Suppressor macrophage treated with lipopolysaccharide for 1 hour (primary cell): ENCODE measurements at regions not wholly inside any gene's neighbourhood (a gene's known extent, or its start where the extent isn't known, plus 50 kb on each side); places are given as distances from the start of the nearest gene placed in this dataset.
"Not testable (repeated sequence)": the region's sequence is repeated elsewhere in the genome, so short reads cannot be mapped to it uniquely, and the experiment has no call there.

ENCODE experiments used
- DNase-seq, 3 donors: peaks; one replicate each; pipeline ENCODE4 v3.0.0-alpha.2; 2020 to 2022

DNA sequence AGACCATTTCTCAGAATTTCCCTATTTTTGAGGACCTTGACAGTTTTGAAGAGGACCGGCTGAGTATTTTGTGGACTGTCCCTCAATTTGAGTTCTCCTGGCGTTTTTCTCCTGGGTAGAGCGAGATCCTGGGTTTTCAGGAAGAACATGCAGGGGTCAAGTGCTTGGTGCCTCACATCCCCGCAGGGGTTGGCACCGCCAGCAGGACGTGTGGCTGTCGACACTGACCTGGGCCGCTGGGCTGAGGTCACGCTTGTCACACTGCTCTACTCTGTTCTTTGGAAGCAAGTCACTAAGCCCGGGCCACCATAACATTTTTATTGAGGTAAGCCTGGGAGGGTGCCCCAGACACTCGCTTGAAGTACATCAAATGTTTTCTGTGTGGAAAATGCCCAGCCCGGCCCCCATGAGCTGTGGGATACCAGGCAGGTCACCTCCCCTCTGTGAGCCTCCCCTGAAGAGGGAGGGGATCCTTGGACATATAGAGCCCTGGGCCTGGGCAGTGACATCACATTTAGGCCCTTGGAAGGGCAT, 112.0 kb downstream of the NPIPB11 start:
- not testable (repeated sequence) for DNase-seq

DNA sequence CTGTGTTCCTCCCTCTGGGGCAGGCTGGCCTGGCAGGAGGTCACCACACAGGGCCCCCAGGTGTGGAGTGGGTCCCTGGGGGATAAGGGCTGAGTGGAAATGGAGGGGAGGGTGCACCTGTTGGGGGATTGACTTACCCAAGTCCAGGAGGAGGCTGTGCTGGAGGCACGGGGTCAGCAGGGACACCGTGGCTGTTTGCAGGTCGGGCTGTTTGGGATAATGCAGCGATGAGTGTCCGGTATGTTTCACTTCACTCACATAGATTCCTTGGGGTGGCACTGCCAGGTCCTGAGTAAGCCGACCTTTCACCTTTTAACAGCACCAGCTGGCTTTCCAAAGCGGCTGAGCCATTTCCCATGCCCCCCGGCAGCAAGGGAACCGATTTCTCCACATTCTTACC, 113.0 kb downstream of the NPIPB11 start:
- not testable (repeated sequence) for DNase-seq

DNA sequence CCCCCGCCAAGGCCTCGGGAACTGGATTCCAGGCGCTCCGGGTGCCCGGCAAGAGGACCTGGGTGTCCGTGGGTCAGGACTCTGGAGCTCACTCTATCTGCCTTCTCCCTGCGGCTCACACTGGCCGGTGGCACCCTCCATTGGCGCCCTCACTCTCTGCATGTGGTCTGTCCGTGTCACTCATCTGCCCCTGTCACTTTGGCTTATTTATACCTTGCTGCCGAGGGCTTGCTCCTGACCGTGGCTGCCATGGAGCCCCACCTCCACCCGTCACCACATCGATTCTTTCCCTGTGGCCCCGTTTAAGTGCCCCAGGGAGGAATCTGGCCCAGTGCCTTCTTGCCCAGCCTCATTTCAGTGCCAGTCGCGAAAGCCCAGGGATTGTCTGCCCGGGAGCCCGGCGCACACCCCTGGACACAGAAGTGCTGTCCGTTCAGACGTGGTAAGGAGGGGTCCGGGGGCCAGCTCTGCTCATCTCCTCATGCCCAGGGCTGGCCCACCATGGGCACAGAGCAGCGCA, 113.5 kb downstream of the NPIPB11 start:
- not testable (repeated sequence) for DNase-seq

DNA sequence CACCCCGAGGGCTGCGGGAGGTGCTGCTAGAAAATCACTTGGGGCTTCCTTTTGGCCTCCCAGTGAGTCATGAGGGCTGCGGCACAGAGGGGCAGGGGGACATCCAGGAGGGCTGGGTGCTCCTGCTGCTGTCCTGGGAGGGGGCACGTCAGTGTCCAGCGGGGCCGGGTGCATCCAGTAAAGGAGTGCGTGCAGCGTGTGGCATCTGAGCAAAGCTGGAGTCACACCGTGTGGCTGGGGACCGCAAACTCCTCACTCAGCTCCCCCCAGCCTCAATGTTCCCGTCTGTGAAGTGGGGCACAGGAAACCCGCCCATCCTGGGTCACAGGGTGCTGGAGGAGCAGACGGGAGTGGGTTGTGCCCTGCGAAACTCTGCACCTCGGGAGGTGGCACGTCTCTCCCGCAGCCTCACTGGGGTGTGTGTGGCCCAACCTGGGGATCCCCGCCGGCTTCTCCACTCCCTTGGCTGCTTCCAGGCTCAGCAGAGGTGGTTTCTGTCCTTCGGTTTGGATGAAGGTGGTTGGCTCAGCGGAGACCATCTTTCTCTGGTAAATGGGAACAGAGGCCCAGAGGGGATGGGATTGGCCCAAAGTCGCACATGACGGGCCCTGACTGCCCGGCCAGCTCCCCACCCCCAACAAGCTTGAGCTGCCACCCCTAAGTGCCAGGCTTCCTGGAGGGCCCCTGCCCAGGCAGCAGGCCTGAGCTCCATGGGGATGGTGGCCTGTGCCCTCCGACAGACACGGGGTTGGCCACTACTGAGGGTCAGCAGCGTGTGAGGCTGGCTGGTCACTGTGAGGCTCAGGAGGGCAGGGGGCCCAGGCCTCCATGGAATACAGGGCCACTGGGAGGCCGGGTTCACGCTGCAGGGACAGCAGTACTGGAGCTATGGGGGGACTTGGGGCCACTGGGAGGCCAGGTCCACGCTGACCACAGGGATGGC, 114.9 kb downstream of the NPIPB11 start:
- peak; percentile 44 to 72 (median 55) for DNase-seq

DNA sequence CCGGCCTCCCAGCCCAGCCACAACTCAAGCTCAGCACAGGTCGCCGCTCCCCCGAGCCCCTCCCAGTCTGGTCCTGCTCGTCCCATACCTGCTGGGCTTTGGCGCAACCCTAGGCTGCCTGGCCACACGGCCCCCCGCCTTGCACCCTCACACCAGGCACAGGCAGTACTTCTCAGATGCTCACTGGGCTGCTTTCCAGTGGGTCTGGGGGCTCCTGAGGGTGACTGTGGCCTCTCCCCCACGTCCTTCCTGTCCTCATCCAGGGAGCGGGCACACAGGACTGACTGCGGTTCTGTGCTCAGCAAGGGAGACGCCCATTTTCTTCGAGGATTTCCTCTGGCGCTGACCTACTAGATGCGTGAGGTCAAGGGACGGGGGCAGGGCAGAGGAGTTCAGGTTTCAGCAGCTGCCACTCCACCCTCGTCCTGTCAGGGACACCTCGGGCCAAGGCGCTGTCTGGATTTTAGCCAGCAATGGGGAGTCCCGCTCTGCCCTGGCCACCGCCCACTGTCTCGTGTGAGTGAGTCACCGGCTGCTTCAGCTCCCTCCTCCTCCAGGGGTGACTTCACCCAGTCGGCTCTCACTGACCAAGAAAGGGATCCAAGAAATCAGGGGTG, 115.8 kb downstream of the NPIPB11 start:
- DNase-seq: peak; percentile 97 to 98 (median 98)

DNA sequence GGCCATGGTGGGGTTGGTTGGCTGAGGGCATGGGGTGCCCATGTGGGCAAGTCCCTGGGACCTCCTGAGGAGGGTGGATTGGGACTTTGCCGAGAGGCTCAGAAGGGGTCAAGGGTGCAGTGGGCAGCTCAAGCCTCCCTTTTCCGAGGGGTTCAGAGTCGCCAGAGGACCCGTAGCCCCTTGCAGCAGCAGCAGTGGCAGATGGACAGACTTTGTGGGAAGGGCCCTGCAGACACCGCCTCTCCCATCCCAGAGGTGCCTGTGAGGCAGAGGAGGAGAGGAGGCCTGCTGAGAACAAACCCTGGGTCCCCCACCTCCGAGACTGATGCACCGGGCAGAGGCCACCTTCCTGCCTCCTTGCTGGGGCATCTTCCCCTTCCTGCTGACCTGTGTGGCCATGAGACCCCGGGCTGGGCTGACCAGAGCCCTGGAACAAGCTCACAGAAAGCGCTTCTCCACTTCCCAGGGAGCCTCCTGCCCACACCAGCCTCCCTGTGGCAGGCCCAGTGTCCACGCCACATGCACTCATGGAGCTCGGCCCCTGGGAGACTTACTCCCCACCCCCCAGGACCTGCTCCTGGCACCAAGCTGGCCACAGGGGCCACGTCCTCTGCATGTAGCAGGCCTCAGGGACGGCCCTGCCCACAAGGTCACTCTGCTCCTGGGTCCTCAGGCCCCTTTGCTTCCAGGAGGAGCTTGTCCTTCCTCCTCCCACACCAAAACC, 116.8 kb downstream of the NPIPB11 start:
- DNase-seq: not testable (repeated sequence)

DNA sequence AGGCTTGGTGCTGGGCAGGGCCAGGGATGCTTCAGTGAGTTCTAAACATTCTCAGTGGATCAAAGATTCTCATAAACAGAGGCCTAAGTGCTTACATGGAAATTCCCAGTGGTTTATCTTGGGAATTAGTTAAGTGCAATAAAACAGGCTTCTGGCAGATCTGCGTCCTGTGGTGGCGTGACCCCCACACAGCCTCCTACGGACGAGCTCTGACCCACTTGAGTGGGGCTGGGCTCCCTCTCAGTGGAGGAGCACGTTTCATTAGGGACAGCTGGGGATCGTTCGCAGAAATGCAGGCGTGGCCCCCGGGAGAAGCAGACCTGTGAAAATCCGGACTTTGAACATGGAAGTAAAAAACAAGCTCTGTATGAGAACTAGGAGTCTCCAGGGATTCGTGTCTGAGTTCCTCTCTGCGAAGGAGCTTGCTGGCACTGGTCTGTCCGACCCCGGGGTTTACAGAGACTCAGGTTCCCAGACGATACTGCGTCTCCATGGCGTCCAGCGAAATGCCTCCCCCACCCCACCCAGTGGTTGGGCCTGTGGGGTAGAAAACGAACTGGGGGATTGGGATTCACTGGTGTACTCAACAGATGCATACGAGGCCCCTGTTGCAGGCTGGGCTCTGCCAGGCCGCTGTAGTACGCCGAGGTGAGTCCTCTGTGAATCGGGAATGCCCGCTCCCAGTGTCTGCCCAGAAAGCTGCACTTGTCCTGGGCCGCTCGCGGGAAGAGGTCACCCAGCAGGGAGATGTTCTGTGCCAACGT, 117.6 kb downstream of the NPIPB11 start:
- not testable (repeated sequence) for DNase-seq

DNA sequence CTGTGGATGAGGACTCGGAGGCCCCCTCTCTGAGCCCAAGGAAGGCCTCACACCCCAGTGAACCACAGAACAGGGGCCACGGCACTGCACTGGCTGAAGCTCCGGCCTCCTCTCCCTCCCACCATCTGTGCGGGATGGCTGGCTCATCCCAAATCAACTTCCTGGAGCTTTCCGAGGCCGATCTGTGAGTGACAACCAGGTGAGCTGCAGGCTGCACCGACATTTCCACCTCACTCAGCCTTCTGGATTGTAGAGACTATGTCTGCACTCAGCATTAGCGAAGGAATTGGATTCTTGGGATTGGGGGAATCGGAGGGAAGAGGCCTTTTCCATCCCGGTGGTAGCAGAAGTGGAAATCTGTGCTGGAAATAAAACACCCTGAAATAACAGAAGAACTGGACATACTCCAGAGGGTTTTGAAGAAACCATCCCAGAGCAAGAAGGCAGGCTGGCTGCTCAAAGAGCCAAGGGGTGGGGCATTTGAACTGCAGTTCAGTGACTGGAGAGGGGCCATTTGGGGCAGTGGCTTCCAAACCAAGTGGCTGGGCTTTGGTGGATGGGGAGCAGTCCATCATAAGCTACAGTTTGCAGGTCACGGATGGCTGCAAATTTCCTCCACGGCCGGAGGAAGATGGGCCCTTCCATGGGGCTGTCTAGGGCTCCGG, 118.5 kb downstream of the NPIPB11 start:
- DNase-seq: not testable (repeated sequence)

DNA sequence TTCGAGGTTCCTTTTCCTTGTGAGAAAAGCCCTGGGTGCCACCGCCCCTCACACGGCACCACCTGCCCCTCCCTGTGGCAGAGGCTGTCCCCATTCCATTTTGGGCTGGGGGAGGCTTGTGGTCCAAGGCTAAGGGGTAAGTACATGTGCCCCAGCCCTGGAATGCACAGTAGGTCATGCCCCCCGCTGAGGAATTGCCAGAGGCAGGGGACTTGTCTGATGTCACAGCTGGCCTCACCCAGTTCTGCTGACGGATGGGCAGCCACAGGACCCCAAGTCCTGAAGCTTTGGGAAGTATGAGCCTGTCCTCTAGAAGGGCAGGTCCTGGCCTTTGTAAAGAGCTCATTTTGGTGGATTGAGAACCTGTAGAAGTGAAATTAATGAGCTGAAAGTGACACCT, 119.3 kb downstream of the NPIPB11 start:
- DNase-seq: not testable (repeated sequence)

DNA sequence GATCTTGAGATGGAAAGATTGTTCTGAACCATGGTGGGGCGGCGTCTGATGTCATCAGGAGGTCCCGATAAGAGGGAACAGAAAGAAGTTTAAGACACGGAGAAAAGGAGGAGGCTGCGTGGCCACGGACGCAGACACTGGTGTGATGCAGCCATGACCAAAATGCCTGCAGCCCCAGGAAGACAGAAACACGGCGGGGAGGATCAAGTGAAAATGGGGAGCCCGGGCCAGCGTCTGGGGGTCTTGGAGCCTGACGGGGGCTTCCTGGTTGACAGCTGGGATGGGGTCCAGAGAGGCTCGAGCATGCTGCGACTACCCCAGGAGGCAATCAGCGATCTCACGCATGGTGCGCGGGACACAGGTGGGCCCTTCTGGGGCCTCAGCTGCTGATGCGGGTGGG, 119.7 kb downstream of the NPIPB11 start:
- not testable (repeated sequence) for DNase-seq

DNA sequence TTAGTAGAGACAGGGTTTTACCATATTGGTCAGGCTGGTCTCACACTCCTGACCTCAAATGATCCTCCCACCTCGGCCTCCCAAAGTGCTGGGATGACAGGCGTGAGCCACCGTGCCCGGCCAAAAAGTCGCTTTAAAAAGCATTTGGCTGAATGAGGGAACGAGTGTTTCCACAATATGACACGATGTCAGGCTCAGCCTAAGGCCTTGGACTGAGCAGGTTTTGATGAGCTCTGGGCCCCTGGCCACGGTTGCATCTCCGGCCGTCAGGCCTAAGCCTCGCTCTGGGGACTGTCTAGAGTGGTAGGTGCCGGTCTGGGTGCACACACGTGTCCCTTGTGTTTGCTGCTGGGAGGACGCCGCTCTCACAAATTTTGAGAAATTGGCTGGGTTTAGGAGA, 120.3 kb downstream of the NPIPB11 start:
- not testable (repeated sequence) for DNase-seq

DNA sequence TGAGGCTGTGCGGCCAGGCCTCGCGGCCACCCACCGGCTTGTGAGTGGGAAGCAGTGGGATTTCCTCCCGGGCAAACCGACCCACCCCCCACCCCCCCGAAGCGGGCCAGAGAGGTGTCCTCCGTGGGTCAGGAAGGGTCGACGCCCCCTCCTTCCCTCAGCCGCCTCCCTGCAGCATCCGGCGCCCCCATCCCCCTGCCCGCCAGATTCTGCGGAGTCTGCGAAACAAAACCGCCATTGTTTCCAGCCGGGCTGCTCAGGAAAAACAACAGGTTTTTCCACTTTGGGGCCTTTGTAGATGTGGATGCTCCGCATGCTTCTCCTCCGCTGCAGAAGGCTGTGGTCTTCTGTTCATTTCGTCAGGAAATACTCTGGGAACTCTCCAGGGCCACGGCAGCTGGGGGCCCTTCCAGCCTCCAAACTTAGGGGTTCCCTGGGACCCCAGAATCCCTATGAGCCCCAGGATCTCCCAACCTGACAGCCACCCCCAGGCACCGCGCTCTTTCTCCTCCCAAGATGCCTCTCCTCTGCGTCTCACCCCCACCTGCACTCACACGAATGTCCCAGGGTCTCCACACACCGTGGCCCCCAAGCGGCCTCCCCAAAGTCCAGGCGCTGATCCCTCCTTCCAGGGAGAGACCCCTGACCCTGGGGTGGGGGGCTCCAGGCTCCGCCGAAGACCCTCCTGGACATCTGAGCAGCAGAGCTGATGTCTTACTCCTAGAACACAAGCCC, 121.2 kb downstream of the NPIPB11 start:
- DNase-seq: peak in 1 of 3 donors; percentile 7

DNA sequence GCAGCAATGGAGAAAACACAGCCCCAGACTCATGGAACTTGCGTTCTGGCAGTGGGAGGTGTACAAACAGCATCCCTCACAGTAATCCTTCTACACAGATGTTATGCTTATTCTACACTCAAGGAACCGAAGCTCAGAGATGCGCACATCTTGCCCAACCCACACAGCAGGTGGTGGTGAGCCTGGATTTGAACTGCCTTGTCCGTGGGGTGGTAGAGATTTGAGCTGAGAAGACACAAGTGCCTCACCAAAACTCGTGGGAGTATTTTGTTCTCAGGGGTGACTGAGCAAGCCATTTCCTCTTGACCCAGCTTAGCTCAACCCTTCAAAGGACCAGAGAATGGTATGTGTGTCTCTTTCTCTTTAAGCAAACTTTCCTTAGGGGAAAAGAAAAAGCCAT, 121.8 kb downstream of the NPIPB11 start:
- DNase-seq: peak in 1 of 3 donors; percentile 24

DNA sequence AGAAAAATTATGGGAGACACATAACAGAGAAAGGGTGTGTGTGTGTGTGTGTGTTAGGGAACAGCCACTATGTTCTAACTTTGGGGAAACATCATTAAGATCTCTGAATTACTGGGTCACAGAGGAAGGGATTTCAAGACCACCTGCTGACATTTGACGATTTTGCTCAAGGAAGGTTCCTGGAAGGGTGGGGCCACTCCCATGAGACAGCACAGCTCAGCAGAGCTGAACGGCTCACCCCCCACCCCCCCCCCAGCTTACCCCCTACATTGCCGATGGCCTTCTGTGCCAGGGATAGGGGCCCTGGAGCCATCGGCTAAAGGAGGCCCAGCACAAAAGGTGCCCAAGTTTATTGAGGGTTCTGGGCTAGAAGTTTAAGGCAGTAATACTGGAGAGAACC, 122.4 kb downstream of the NPIPB11 start:
- DNase-seq: not testable (repeated sequence)

DNA sequence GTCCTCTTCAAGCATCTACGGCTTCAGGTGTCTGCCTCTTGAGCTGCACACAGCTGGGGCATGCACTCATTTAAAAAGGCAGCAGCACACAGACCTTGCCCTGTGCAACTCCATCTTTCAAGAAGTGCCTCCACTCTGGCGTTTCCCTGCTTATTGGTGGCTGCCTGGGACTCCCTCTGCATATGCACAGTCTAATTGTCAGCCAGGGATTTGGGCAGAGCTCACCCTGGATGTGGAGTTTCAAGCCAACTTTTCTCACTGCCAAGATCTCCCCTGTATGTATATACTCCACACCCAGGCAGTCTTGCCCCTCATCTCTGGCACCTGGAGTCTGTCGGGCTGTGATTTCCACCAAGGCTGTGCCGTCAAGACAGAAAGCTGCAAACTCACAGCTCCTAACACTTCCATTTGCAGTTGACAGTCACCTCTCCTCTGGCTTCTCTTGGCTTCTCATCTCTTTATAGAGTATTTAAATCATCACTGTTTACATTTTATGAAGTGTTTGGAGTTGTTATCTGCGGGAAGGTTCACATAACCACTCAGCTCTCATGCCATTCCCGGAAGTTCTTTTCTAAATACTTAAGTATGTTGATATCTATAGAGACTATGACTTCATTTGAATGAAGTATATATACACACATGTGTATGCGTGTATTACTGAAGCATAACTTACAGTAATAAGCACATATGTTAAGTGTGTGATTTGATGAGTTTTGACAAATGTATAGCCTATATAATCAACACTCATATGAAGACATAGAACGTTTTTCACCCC, 128.2 kb downstream of the NPIPB11 start:
- not testable (repeated sequence) for DNase-seq

DNA sequence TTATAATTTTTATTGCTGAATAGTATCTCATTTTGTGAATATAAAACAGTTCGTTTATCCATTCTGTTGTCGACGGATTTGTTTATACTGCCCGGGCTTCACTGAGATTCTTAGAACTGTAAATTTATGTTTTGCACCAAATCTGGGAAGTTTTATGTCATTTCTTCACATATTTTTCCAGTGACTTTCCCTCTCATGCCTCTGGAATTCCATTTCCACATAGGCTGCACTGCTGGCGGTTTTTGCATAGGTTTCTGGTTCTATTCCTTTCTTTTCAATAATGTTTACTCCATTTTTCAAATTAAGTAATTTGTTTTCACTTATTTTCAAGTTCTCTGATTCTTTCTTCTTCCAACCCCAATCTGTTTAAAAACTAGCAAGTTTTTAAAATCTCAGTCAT, 130.1 kb downstream of the NPIPB11 start:
- not testable (repeated sequence) for DNase-seq

DNA sequence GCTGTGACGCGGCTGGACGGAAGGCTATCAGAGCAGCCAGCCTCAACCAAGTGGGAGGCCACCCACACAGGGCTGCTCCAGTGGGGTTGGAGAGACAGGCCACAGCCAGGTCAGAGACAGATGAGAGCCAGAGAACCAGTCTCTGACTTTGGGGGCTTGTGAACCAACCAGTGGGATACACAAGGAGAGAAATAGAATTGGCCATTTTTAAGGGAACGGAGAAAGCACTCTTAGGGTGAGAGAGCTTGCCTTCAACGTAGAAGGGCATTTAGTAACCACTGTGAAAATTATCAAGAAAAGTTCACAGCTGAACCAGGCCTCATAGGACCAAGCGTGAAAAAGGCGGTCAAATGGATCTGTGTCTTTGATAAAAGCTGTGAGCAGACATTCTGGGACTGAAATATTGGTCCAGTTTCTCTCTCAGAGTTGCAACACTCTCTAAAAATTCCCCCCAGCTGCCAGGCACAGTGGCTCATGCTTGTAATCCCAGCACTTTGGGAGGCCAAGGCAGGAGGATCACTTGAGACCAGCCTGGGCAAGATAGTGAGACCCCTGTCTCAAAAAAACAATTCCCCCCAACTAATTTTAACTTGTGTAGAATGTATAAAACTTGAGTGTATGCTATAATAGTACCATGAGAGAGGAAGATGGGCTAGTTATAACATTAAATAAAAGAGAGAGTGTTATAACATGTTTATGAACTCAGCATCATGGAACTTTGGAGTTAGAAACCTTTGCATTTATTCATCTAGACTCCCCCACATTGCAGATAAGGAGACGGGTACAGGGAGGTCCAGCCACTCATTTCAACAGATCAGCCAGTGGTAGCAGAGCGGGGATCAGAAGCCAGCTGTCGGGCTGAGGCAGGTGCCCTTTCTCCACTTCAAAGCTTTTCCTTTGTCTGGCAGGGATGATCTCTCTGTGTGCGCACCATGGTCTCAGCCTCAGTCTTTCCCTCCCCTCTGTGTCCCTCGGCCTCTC, 132.2 kb downstream of the NPIPB11 start:
- DNase-seq: peak in 1 of 3 donors; percentile 29

DNA sequence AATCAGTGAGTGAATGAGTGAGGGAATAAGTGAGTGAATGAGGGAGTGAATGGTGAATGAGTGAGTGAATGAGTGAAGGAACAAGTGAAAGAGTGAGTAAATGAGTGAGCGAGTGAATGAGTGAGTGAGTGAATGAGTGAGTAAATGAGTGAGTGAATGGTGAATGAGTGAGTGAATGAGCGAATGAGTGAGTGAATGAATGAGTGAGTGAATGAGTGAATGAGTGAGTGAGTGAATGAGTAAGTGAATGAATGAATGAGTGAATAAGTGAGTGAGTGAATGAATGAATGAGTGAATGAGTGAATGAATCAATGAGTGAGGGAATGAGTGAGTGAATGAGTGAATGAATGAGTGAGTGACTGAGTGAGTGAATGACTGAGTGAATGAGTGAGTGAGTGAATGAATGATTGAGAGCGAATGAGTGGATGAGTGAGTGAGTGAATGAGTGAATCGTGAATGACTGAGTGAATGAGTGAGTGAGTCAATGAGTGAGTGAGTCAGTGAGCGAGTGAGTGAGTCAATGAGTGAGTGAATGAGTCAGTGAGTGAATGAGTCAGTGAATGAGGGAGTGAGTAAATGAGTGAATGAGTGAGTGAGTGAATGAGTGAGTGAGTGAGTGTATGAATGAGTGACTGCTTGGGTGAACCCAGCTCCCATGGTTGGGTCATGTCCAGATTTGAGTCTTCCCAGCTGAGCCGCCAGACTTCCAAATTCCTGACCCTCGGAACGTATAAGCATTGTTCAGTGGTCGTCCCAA, 133.0 kb downstream of the NPIPB11 start:
- DNase-seq: peak in 2 of 3 donors; percentile 56 to 58
